Activated CD4-positive, alpha-beta T cell treated with anti-CD3 and anti-CD28 coated beads, Interleukin-2, amount 10 ng/mL, durations not matched to agents 7 days and 5 days (primary cell): ENCODE measurements at regions not wholly inside any gene's neighbourhood (a gene's known extent, or its start where the extent isn't known, plus 50 kb on each side); places are given as distances from the start of the nearest gene placed in this dataset.

Source experiments
- CTCF ChIA-PET: fragments of 350-600 bp; sonication (Branson Sonifier 250); formaldehyde crosslinking; loops from one replicate; lab custom pipeline; 2021; ENCODE audit warnings: antibody characterized with exemption; lab: Charles Lee
- POLR2A ChIA-PET: fragments of 350-600 bp; sonication (Branson Sonifier 250); formaldehyde crosslinking; loops from one replicate; lab custom pipeline; 2021; ENCODE audit warnings: antibody characterized with exemption; lab: Charles Lee
- DNase-seq: peaks from one replicate; pipeline ENCODE4 v3.0.0-alpha.2; 2020
- H3K27ac Mint-ChIP-seq: one replicate; pipeline ENCODE4 v1.8.0; 2021; ENCODE audit warnings: mild to moderate bottlenecking, moderate library complexity, mixed read lengths
- H3K27me3 Mint-ChIP-seq: one replicate; pipeline ENCODE4 v1.8.0; 2021; ENCODE audit warnings: mixed read lengths
- H3K36me3 Mint-ChIP-seq: one replicate; pipeline ENCODE4 v1.8.0; 2021; ENCODE audit warnings: low read depth, mixed read lengths
- H3K4me1 Mint-ChIP-seq: one replicate; pipeline ENCODE4 v1.8.0; 2021; ENCODE audit warnings: mixed read lengths
- H3K4me3 Mint-ChIP-seq: one replicate; pipeline ENCODE4 v1.8.0; 2021; ENCODE audit warnings: mild to moderate bottlenecking, moderate library complexity, mixed read lengths
- H3K9me3 Mint-ChIP-seq: one replicate; pipeline ENCODE4 v1.8.0; 2021; ENCODE audit warnings: mixed read lengths

- DNase-seq: no peak
- H3K4me3 Mint-ChIP-seq: no peak overlapping the region
- H3K9me3 Mint-ChIP-seq: no peaks in the 10 kb centered on the region
Observed at GRCh38 chr12:24742378-24742777, 206.5 kb downstream of the BCAT1 start.

GRCh38 chr12:24741216-24741615, 207.7 kb downstream of the BCAT1 start:
- H3K4me1 Mint-ChIP-seq: peaks cover 18% of the 10 kb centered on the region
- no peak for DNase-seq
- H3K27me3 Mint-ChIP-seq: no peaks in the 10 kb centered on the region
- ChIA-PET POLR2A (no interaction called here), CTCF (interaction anchor here (0.6 to 1.4 kb wide), 2 partner anchors 9 to 21 kb away, joined by 3 to 4 read pairs; no protein-coding TSS in a partner anchor)
- H3K36me3 Mint-ChIP-seq: no peaks in the 10 kb centered on the region
- H3K4me3 Mint-ChIP-seq: no peak overlapping the region
- H3K9me3 Mint-ChIP-seq: no peaks in the 10 kb centered on the region
- no peak overlapping the region for H3K27ac Mint-ChIP-seq

More at GRCh38 chr12:24742378-24742777, 206.5 kb downstream of the BCAT1 start:
- Mint-ChIP-seq H3K27ac (no peak overlapping the region), H3K4me1 (peaks cover 18% of the 10 kb centered on the region), H3K36me3 (no peaks in the 10 kb centered on the region), H3K27me3 (no peaks in the 10 kb centered on the region)
- CTCF ChIA-PET: interaction anchor here (1.4 kb wide), 1 partner anchor 22 kb away, joined by 4 read pairs; no protein-coding TSS in a partner anchor
- POLR2A ChIA-PET: no interaction called here

GRCh38 chr12:24739106-24739779, 209.7 kb downstream of the BCAT1 start:
- ChIA-PET CTCF (interaction anchor here (0.6 kb wide), 1 partner anchor 412 kb away, joined by 3 read pairs; no protein-coding TSS in a partner anchor), POLR2A (no interaction called here)
- no peaks in the 10 kb centered on the region for H3K36me3 Mint-ChIP-seq
- H3K27ac Mint-ChIP-seq: no peak overlapping the region
- no peaks in the 10 kb centered on the region for H3K27me3 Mint-ChIP-seq
- H3K9me3 Mint-ChIP-seq: no peaks in the 10 kb centered on the region
- peaks cover 18% of the 10 kb centered on the region for H3K4me1 Mint-ChIP-seq
- no peak for DNase-seq
- no peak overlapping the region for H3K4me3 Mint-ChIP-seq

- H3K4me1 Mint-ChIP-seq: peaks cover 18% of the 10 kb centered on the region
- DNase-seq: no peak
- no peaks in the 10 kb centered on the region for H3K27me3 Mint-ChIP-seq
- no peaks in the 10 kb centered on the region for H3K36me3 Mint-ChIP-seq
- H3K9me3 Mint-ChIP-seq: peaks cover under 1% of the 10 kb centered on the region
- CTCF ChIA-PET: no interaction called here
- H3K27ac Mint-ChIP-seq: no peak overlapping the region
- POLR2A ChIA-PET: no interaction called here
- no peak overlapping the region for H3K4me3 Mint-ChIP-seq
Observed at GRCh38 chr12:24738441-24738840, 210.5 kb downstream of the BCAT1 start.

GRCh38 chr12:24731596-24731995, 217.3 kb downstream of the BCAT1 start:
- ChIA-PET CTCF (interaction anchor here (0.6 to 1.7 kb wide), 3 partner anchors 15 to 197 kb away, joined by 3 to 4 read pairs (median 4); no protein-coding TSS in a partner anchor), POLR2A (no interaction called here)
- no peak for DNase-seq
- H3K9me3 Mint-ChIP-seq: peaks cover 2% of the 10 kb centered on the region
- H3K4me1 Mint-ChIP-seq: peaks cover 2% of the 10 kb centered on the region
- H3K27ac Mint-ChIP-seq: no peak overlapping the region
- H3K36me3 Mint-ChIP-seq: no peaks in the 10 kb centered on the region
- H3K27me3 Mint-ChIP-seq: no peaks in the 10 kb centered on the region
- H3K4me3 Mint-ChIP-seq: no peak overlapping the region

GRCh38 chr12:24730489-24730896, 218.4 kb downstream of the BCAT1 start:
- H3K27me3 Mint-ChIP-seq: no peaks in the 10 kb centered on the region
- no peak for DNase-seq
- H3K27ac Mint-ChIP-seq: no peak overlapping the region
- no peaks in the 10 kb centered on the region for H3K36me3 Mint-ChIP-seq
- peaks cover 2% of the 10 kb centered on the region for H3K9me3 Mint-ChIP-seq
- ChIA-PET CTCF (interaction anchor here (1.7 kb wide), 1 partner anchor 20 kb away, joined by 3 read pairs; no protein-coding TSS in a partner anchor), POLR2A (no interaction called here)
- no peak overlapping the region for H3K4me3 Mint-ChIP-seq
- H3K4me1 Mint-ChIP-seq: peaks cover 2% of the 10 kb centered on the region

- Mint-ChIP-seq H3K9me3 (peaks cover 2% of the 10 kb centered on the region), H3K27me3 (no peaks in the 10 kb centered on the region), H3K36me3 (no peaks in the 10 kb centered on the region), H3K27ac (no peak overlapping the region), H3K4me3 (no peak overlapping the region), H3K4me1 (peaks cover 2% of the 10 kb centered on the region)
- ChIA-PET CTCF (no interaction called here), POLR2A (no interaction called here)
- DNase-seq: no peak
Observed at GRCh38 chr12:24728826-24729225, 220.1 kb downstream of the BCAT1 start.

GRCh38 chr12:24728366-24728765, 220.5 kb downstream of the BCAT1 start:
- no peak overlapping the region for H3K4me3 Mint-ChIP-seq
- peaks cover under 1% of the 10 kb centered on the region for H3K9me3 Mint-ChIP-seq
- DNase-seq: no peak
- no peaks in the 10 kb centered on the region for H3K36me3 Mint-ChIP-seq
- H3K4me1 Mint-ChIP-seq: peaks cover 2% of the 10 kb centered on the region
- no peak overlapping the region for H3K27ac Mint-ChIP-seq
- CTCF ChIA-PET: no interaction called here
- POLR2A ChIA-PET: no interaction called here
- H3K27me3 Mint-ChIP-seq: no peaks in the 10 kb centered on the region

GRCh38 chr12:24725616-24726015, 223.3 kb downstream of the BCAT1 start:
- Mint-ChIP-seq H3K27ac (no peak overlapping the region), H3K9me3 (peaks cover 3% of the 10 kb centered on the region), H3K36me3 (peaks cover 2% of the 10 kb centered on the region), H3K4me3 (no peak overlapping the region), H3K4me1 (peaks cover 2% of the 10 kb centered on the region), H3K27me3 (peaks cover 2% of the 10 kb centered on the region)
- ChIA-PET POLR2A (no interaction called here), CTCF (interaction anchor here (0.6 kb wide), 1 partner anchor 301 kb away, joined by 3 read pairs; no protein-coding TSS in a partner anchor)
- no peak for DNase-seq

- Mint-ChIP-seq H3K27me3 (peaks cover 2% of the 10 kb centered on the region), H3K36me3 (peaks cover 2% of the 10 kb centered on the region), H3K27ac (no peak overlapping the region), H3K4me3 (no peak overlapping the region), H3K9me3 (peaks cover 3% of the 10 kb centered on the region), H3K4me1 (peaks cover 4% of the 10 kb centered on the region)
- POLR2A ChIA-PET: no interaction called here
- CTCF ChIA-PET: interaction anchor here (0.6 kb wide), 1 partner anchor 300 kb away, joined by 3 read pairs; no protein-coding TSS in a partner anchor
- no peak for DNase-seq
Observed at GRCh38 chr12:24724814-24725213, 224.1 kb downstream of the BCAT1 start.

- ChIA-PET CTCF (no interaction called here), POLR2A (no interaction called here)
- H3K9me3 Mint-ChIP-seq: peaks cover 3% of the 10 kb centered on the region
- DNase-seq: no peak
- H3K27ac Mint-ChIP-seq: no peak overlapping the region
- H3K4me3 Mint-ChIP-seq: no peak overlapping the region
- peaks cover 2% of the 10 kb centered on the region for H3K27me3 Mint-ChIP-seq
- peaks cover 13% of the 10 kb centered on the region for H3K4me1 Mint-ChIP-seq
- H3K36me3 Mint-ChIP-seq: peaks cover 2% of the 10 kb centered on the region
Observed at GRCh38 chr12:24723759-24724158, 225.1 kb downstream of the BCAT1 start.

- ChIA-PET CTCF (interaction anchor here (0.6 to 1.7 kb wide), 4 partner anchors 10 to 275 kb away, joined by 3 to 5 read pairs (median 4); no protein-coding TSS in a partner anchor), POLR2A (interaction anchor here (0.6 kb wide), 1 partner anchor 21 kb away, joined by 4 read pairs; no protein-coding TSS in a partner anchor)
- Mint-ChIP-seq H3K36me3 (peaks cover 2% of the 10 kb centered on the region), H3K4me1 (peaks cover 16% of the 10 kb centered on the region), H3K9me3 (peaks cover 3% of the 10 kb centered on the region), H3K27me3 (peaks cover 2% of the 10 kb centered on the region), H3K27ac (no peak overlapping the region), H3K4me3 (no peak overlapping the region)
- DNase-seq: no peak
Observed at GRCh38 chr12:24721191-24721590, 227.7 kb downstream of the BCAT1 start.

GRCh38 chr12:24719293-24719721, 229.6 kb downstream of the BCAT1 start:
- POLR2A ChIA-PET: no interaction called here
- H3K9me3 Mint-ChIP-seq: peaks cover 4% of the 10 kb centered on the region
- peaks cover 16% of the 10 kb centered on the region for H3K4me1 Mint-ChIP-seq
- DNase-seq: peak; percentile 15
- H3K4me3 Mint-ChIP-seq: no peak overlapping the region
- H3K27me3 Mint-ChIP-seq: peaks cover 2% of the 10 kb centered on the region
- H3K36me3 Mint-ChIP-seq: peaks cover 2% of the 10 kb centered on the region
- CTCF ChIA-PET: no interaction called here
- H3K27ac Mint-ChIP-seq: no peak overlapping the region
